Hippocampal formation (tissue), 2 donors: ENCODE measurements at regions not wholly inside any gene's neighbourhood (a gene's known extent, or its start where the extent isn't known, plus 50 kb on each side); places are given as distances from the start of the nearest gene placed in this dataset.

ENCODE experiments used
- DNase-seq, 2 donors: peaks; one replicate each; lab custom pipeline; 2025; lab: John Stamatoyannopoulos, UW

- no peak for DNase-seq
These were observed 526.9 kb upstream of the SGCG start for GRCh38 chr13:22653866-22654265.

- DNase-seq, result no peak
These were observed 525.5 kb upstream of the SGCG start for GRCh38 chr13:22655106-22655852.

GRCh38 chr13:22662771-22663170 lies 518.0 kb upstream of the SGCG start:
- DNase-seq, result no peak

- no peak for DNase-seq
These were observed 515.3 kb upstream of the SGCG start for GRCh38 chr13:22665506-22665905.

GRCh38 chr13:22690756-22691155 lies 490.0 kb upstream of the SGCG start:
- no peak for DNase-seq

- DNase-seq, result no peak
These were observed 487.1 kb upstream of the SGCG start for GRCh38 chr13:22693691-22694090.

- DNase-seq, result no peak
These were observed 484.3 kb upstream of the SGCG start for GRCh38 chr13:22696433-22696832.

GRCh38 chr13:22698467-22698866 lies 482.3 kb upstream of the SGCG start:
- DNase-seq, result no peak

GRCh38 chr13:22700246-22700887 lies 480.4 kb upstream of the SGCG start:
- DNase-seq, result no peak

GRCh38 chr13:22703601-22704209 lies 477.1 kb upstream of the SGCG start:
- no peak for DNase-seq

GRCh38 chr13:22707946-22708345 lies 472.8 kb upstream of the SGCG start:
- DNase-seq, result no peak

GRCh38 chr13:22717036-22717435 lies 463.7 kb upstream of the SGCG start:
- DNase-seq, result peak; percentile 28 to 30

GRCh38 chr13:22726726-22727125 lies 454.1 kb upstream of the SGCG start:
- no peak for DNase-seq

GRCh38 chr13:22735011-22735995 lies 445.5 kb upstream of the SGCG start:
- DNase-seq, result no peak

GRCh38 chr13:22736084-22736767 lies 444.6 kb upstream of the SGCG start:
- no peak for DNase-seq

- no peak for DNase-seq
These were observed 444.0 kb upstream of the SGCG start for GRCh38 chr13:22736768-22737092.

- DNase-seq, result no peak
These were observed 442.4 kb upstream of the SGCG start for GRCh38 chr13:22738357-22738756.

- DNase-seq, result no peak
These were observed 440.5 kb upstream of the SGCG start for GRCh38 chr13:22740264-22740663.

GRCh38 chr13:22744688-22745452 lies 435.9 kb upstream of the SGCG start:
- DNase-seq, result no peak

- DNase-seq, result no peak
These were observed 431.8 kb upstream of the SGCG start for GRCh38 chr13:22748866-22749577.
